ENCODE measurements at regions not wholly inside any gene's neighbourhood (a gene's known extent, or its start where the extent isn't known, plus 50 kb on each side); places are given as distances from the start of the nearest gene placed in this dataset.

- no peak overlapping the region for H2BK20ac ChIP-seq (ENCODE audit: low read depth, low read length, poor library complexity, severe bottlenecking)
- H3K23me2 ChIP-seq (ENCODE audit: insufficient read length, low read depth, low read length, poor library complexity, severe bottlenecking), result no peaks in the 10 kb centered on the region
- DNase-seq, result no peak
- H2AK5ac ChIP-seq (ENCODE audit: insufficient read length, low read length), result no peak overlapping the region
- Mint-ChIP-seq H3K27ac (no peak overlapping the region), H3K36me3 (ENCODE audit: insufficient read depth in 1 of 3, low read depth in 3 of 3) (no peaks in the 10 kb centered on the region), H3K27me3 (ENCODE audit: low read depth) (no peaks in the 10 kb centered on the region), H3K4me3 (no peak overlapping the region), H3K9me3 (no peaks in the 10 kb centered on the region), H3K4me1 (peaks cover 15 to 20% of the 10 kb centered on the region in 2 experiments)
- no peak overlapping the region for H4K91ac ChIP-seq (ENCODE audit: insufficient read length, low read depth, low read length)
- no peak overlapping the region for H2AFZ ChIP-seq (ENCODE audit: low read length)
- WGBS (ENCODE audit: extremely low coverage, insufficient read length, low lambda C conversion rate), result no CpG with 5 or more reads among the region's 4 CpGs
- no peak overlapping the region for H3K4ac ChIP-seq (ENCODE audit: low read depth, low read length)
- no peak overlapping the region for H3K27ac ChIP-seq (ENCODE audit: insufficient read length, low read depth, low read length)
- no peaks in the 10 kb centered on the region for H3K4me1 ChIP-seq (ENCODE audit: insufficient read depth, low read length)
- no peak overlapping the region for H3K4me2 ChIP-seq (ENCODE audit: insufficient read depth, insufficient read length, low read length)
- H3T11ph ChIP-seq (ENCODE audit: low read length), result no peak overlapping the region
- no peak overlapping the region for H2BK120ac ChIP-seq (ENCODE audit: low read depth, low read length, poor library complexity, severe bottlenecking)
- H3K56ac ChIP-seq (ENCODE audit: insufficient read length, low read depth, low read length), result no peak overlapping the region
- H3K9ac ChIP-seq (ENCODE audit: extremely low read depth, insufficient read length, low read length), result no peak overlapping the region
- no peak overlapping the region for H3K14ac ChIP-seq (ENCODE audit: insufficient read depth, low read length)
- TF ChIP-seq CTCF (conservative IDR thresholded peaks at IDR 0.05), result no peak
- H2BK15ac ChIP-seq (ENCODE audit: low read depth, low read length), result no peak overlapping the region
- H2BK5ac ChIP-seq (ENCODE audit: insufficient read length, low read length), result no peak overlapping the region
- H3K79me1 ChIP-seq (ENCODE audit: insufficient read depth, low read depth, low read length, poor library complexity, severe bottlenecking), result no peaks in the 10 kb centered on the region
- no peaks in the 10 kb centered on the region for H4K20me1 ChIP-seq (ENCODE audit: control insufficient read depth, insufficient read depth, insufficient read length)
- no peaks in the 10 kb centered on the region for H3K79me2 ChIP-seq (ENCODE audit: insufficient read depth, low read length)
- no peak overlapping the region for H4K5ac ChIP-seq (ENCODE audit: insufficient read length, low read depth, low read length)
- H3K27me3 ChIP-seq (ENCODE audit: insufficient read depth, low read length), result no peaks in the 10 kb centered on the region
- H3K23ac ChIP-seq (ENCODE audit: insufficient read length, low read depth, low read length), result no peak overlapping the region
- H4K8ac ChIP-seq (replicated peaks; ENCODE audit: insufficient read length, low read depth, low read length), result no peak overlapping the region
- H3K18ac ChIP-seq (ENCODE audit: insufficient read length, low read depth, low read length), result no peak overlapping the region
- no peaks in the 10 kb centered on the region for H3K9me3 ChIP-seq (ENCODE audit: control insufficient read depth, low read depth, low read length)
- H2BK12ac ChIP-seq (ENCODE audit: insufficient read length, low read depth, low read length), result no peak overlapping the region
Observed at GRCh38 chr6:71388856-71389527, 100.4 kb downstream of the OGFRL1 start.
